ENCODE measurements at regions not wholly inside any gene's neighbourhood (a gene's known extent, or its start where the extent isn't known, plus 50 kb on each side); places are given as distances from the start of the nearest gene placed in this dataset.
A peak's percentile ranks its signal among the peaks of the same experiment; 100 is the strongest.
"Not testable (repeated sequence)": the region's sequence is repeated elsewhere in the genome, so short reads cannot be mapped to it uniquely, and the experiment has no call there.

DNA sequence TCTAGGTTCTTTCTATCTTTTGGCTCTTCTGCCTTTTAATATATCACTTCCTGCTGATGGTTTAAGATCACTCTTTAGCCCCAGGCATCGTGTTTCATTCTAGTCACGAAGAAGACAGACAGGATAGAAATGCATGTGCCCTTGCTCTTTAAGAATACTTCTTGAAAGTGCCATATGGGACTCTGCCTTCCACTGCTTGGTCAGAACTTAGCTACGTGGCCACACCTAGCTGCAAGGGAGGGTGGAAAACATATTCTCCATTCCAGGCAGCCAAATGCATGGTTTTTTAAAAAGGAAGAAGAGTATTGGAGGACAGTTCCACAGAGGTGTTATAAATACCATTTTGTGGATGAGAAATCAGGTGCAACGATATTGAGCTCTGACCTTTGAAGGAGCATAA lies 143.3 kb downstream of the KLRB1 start:
- ChIA-PET CTCF (ENCODE audit: unreplicated experiment) (no interaction called here), POLR2A (no interaction called here)
- H3K4me3 ChIP-seq (ENCODE audit: low read depth, low read length, poor library complexity, severe bottlenecking) = no peak overlapping the region
- H3K4me2 ChIP-seq (ENCODE audit: low read length) = no peak overlapping the region
- no peaks in the 10 kb centered on the region for H3K36me3 ChIP-seq (ENCODE audit: insufficient read depth, low read length)
- intact Hi-C loops (cut with micrococcal nuclease; ENCODE audit: unreplicated experiment) = no loop called here
- no peak overlapping the region for H2AFZ ChIP-seq (ENCODE audit: low read length)
- peaks cover 23% of the 10 kb centered on the region for H3K4me1 ChIP-seq (ENCODE audit: insufficient read depth, low read length, poor library complexity, severe bottlenecking)
- BruUV-seq (replicated peaks) = no TSS peak
- DNase-seq (ENCODE audit: low spot score) = no peak
- H3K79me2 ChIP-seq (ENCODE audit: insufficient read depth, low read depth, low read length) = no peaks in the 10 kb centered on the region
- no peaks in the 10 kb centered on the region for H4K20me1 ChIP-seq (ENCODE audit: insufficient read depth, low read length)
- TF ChIP-seq EZH2phosphoT487 (IDR thresholded peaks at IDR 0.05; ENCODE audit: borderline replicate concordance, low read depth, low read length) = no peak
- TF ChIP-seq, protein P1, sequence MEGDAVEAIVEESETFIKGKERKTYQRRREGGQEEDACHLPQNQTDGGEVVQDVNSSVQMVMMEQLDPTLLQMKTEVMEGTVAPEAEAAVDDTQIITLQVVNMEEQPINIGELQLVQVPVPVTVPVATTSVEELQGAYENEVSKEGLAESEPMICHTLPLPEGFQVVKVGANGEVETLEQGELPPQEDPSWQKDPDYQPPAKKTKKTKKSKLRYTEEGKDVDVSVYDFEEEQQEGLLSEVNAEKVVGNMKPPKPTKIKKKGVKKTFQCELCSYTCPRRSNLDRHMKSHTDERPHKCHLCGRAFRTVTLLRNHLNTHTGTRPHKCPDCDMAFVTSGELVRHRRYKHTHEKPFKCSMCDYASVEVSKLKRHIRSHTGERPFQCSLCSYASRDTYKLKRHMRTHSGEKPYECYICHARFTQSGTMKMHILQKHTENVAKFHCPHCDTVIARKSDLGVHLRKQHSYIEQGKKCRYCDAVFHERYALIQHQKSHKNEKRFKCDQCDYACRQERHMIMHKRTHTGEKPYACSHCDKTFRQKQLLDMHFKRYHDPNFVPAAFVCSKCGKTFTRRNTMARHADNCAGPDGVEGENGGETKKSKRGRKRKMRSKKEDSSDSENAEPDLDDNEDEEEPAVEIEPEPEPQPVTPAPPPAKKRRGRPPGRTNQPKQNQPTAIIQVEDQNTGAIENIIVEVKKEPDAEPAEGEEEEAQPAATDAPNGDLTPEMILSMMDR (conservative IDR thresholded peaks at IDR 0.05; ENCODE audit: low read length) = no peak
- no peaks in the 10 kb centered on the region for H3K9me3 ChIP-seq (ENCODE audit: low read length)
- no peaks in the 10 kb centered on the region for H3K9me2 ChIP-seq (ENCODE audit: insufficient read depth, low read length)
- no peak overlapping the region for H3K27ac ChIP-seq (ENCODE audit: low read depth, low read length, poor library complexity, severe bottlenecking)

- H3K4me3 ChIP-seq (ENCODE audit: low read depth, low read length, poor library complexity, severe bottlenecking); H3K4me1 ChIP-seq (ENCODE audit: insufficient read depth, low read length, poor library complexity, severe bottlenecking); H3K27ac ChIP-seq (ENCODE audit: low read depth, low read length, poor library complexity, severe bottlenecking); H3K9me2 ChIP-seq (ENCODE audit: insufficient read depth, low read length); CTCF ChIA-PET (ENCODE audit: unreplicated experiment); DNase-seq (ENCODE audit: low spot score); POLR2A ChIA-PET; H3K4me2 ChIP-seq (ENCODE audit: low read length); H2AFZ ChIP-seq (ENCODE audit: low read length); H3K79me2 ChIP-seq (ENCODE audit: insufficient read depth, low read depth, low read length); H3K36me3 ChIP-seq (ENCODE audit: insufficient read depth, low read length); H4K20me1 ChIP-seq (ENCODE audit: insufficient read depth, low read length); intact Hi-C loops (cut with micrococcal nuclease; ENCODE audit: unreplicated experiment); H3K9me3 ChIP-seq (ENCODE audit: low read length); BruUV-seq (replicated peaks): not testable (repeated sequence)
Measured at GRCh38 chr12:9455516-9455915, 152.2 kb downstream of the KLRB1 start.

- CTCF ChIA-PET (ENCODE audit: unreplicated experiment); H3K4me3 ChIP-seq (ENCODE audit: low read depth, low read length, poor library complexity, severe bottlenecking); BruUV-seq (replicated peaks); H3K27ac ChIP-seq (ENCODE audit: low read depth, low read length, poor library complexity, severe bottlenecking); DNase-seq (ENCODE audit: low spot score); H3K4me2 ChIP-seq (ENCODE audit: low read length); H2AFZ ChIP-seq (ENCODE audit: low read length); H3K79me2 ChIP-seq (ENCODE audit: insufficient read depth, low read depth, low read length); H3K4me1 ChIP-seq (ENCODE audit: insufficient read depth, low read length, poor library complexity, severe bottlenecking); H3K9me2 ChIP-seq (ENCODE audit: insufficient read depth, low read length); H3K9me3 ChIP-seq (ENCODE audit: low read length); H4K20me1 ChIP-seq (ENCODE audit: insufficient read depth, low read length); intact Hi-C loops (cut with micrococcal nuclease; ENCODE audit: unreplicated experiment); H3K36me3 ChIP-seq (ENCODE audit: insufficient read depth, low read length): not testable (repeated sequence)
- POLR2A ChIA-PET = interaction anchor here (0.6 kb wide), 1 partner anchor 523 kb away, joined by 3 read pairs; no protein-coding TSS in a partner anchor
Measured at GRCh38 chr12:9454021-9454420, 153.7 kb downstream of the KLRB1 start.

GRCh38 chr12:9450127-9450567 lies 157.6 kb downstream of the KLRB1 start:
- H3K9me3 ChIP-seq (ENCODE audit: low read length); BruUV-seq (replicated peaks); H3K4me2 ChIP-seq (ENCODE audit: low read length); H3K36me3 ChIP-seq (ENCODE audit: insufficient read depth, low read length); H3K4me3 ChIP-seq (ENCODE audit: low read depth, low read length, poor library complexity, severe bottlenecking); H3K79me2 ChIP-seq (ENCODE audit: insufficient read depth, low read depth, low read length); intact Hi-C loops (cut with micrococcal nuclease; ENCODE audit: unreplicated experiment); H2AFZ ChIP-seq (ENCODE audit: low read length); DNase-seq (ENCODE audit: low spot score); H3K27ac ChIP-seq (ENCODE audit: low read depth, low read length, poor library complexity, severe bottlenecking); CTCF ChIA-PET (ENCODE audit: unreplicated experiment); H3K9me2 ChIP-seq (ENCODE audit: insufficient read depth, low read length); H4K20me1 ChIP-seq (ENCODE audit: insufficient read depth, low read length): not testable (repeated sequence)
- peaks cover 11% of the 10 kb centered on the region for H3K4me1 ChIP-seq (ENCODE audit: insufficient read depth, low read length, poor library complexity, severe bottlenecking)
- POLR2A ChIA-PET = interaction anchor here (0.8 to 1.3 kb wide), 2 partner anchors 18 to 167 kb away, joined by 3 to 5 read pairs; no protein-coding TSS in a partner anchor

DNA sequence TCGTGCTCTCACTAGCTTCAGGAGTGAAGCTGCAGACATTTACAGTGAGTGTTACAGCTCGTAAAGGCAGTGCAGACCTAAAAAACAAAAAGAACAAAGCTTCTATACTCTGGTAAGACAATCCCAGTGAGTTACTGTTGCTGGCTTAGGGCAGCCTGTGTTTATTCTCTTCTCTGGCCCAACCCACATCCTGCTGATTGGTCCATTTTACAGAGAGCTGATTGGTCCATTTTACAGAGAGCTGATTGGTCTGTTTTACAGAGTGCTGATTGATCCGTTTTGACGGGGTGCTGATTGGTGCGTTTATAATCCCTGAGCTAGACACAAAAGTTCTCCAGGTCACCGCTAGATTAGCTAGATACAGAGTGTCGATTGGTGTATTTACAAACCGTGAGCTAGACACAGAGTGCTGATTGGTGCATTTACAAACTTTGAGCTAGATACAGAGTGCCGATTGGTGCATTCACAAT lies 158.0 kb downstream of the KLRB1 start:
- H3K27ac ChIP-seq (ENCODE audit: low read depth, low read length, poor library complexity, severe bottlenecking); H3K9me3 ChIP-seq (ENCODE audit: low read length); H4K20me1 ChIP-seq (ENCODE audit: insufficient read depth, low read length); H2AFZ ChIP-seq (ENCODE audit: low read length); H3K9me2 ChIP-seq (ENCODE audit: insufficient read depth, low read length); BruUV-seq (replicated peaks); H3K79me2 ChIP-seq (ENCODE audit: insufficient read depth, low read depth, low read length); H3K36me3 ChIP-seq (ENCODE audit: insufficient read depth, low read length); intact Hi-C loops (cut with micrococcal nuclease; ENCODE audit: unreplicated experiment); CTCF ChIA-PET (ENCODE audit: unreplicated experiment): not testable (repeated sequence)
- Histone ChIP-seq H3K4me3 (ENCODE audit: low read depth, low read length, poor library complexity, severe bottlenecking) (peak overlapping the region; percentile 81), H3K4me2 (ENCODE audit: low read length) (peak overlapping the region; percentile 76), H3K4me1 (ENCODE audit: insufficient read depth, low read length, poor library complexity, severe bottlenecking) (peaks cover 11% of the 10 kb centered on the region)
- POLR2A ChIA-PET = interaction anchor here (0.6 to 1.3 kb wide), 3 partner anchors 18 to 238 kb away, joined by 3 to 5 read pairs (median 4); no protein-coding TSS in a partner anchor
- peak; percentile 20 for DNase-seq (ENCODE audit: low spot score)
